GM23248 (cell line): ENCODE measurements at regions not wholly inside any gene's neighbourhood (a gene's known extent, or its start where the extent isn't known, plus 50 kb on each side); places are given as distances from the start of the nearest gene placed in this dataset.
A peak's percentile ranks its signal among the peaks of the same experiment; 100 is the strongest.

Experiments
- DNase-seq: peaks from one replicate; pipeline ENCODE4 v3.0.0-alpha.2; 2015
- H2AFZ ChIP-seq: fragments of 200-600 bp; sonication (generic); 2 replicates; pipeline ENCODE4 v1.6.1; 2016; ENCODE audit warnings: antibody characterized with exemption
- H3F3A ChIP-seq: fragments of 200-600 bp; sonication (generic); 2 replicates; pipeline ENCODE4 v1.6.1; 2016; ENCODE audit warnings: mild to moderate bottlenecking, antibody characterized with exemption, mixed run types; ENCODE audit not compliant: insufficient read depth
- H3K27ac ChIP-seq: fragments of 200-600 bp; sonication (generic); 2 replicates; pipeline ENCODE4 v1.5.1; 2016; ENCODE audit warnings: mild to moderate bottlenecking
- H3K27me3 ChIP-seq: fragments of 200-600 bp; sonication (generic); replicated peaks from 2 replicates; pipeline ENCODE4 v1.6.1; 2016; ENCODE audit warnings: mild to moderate bottlenecking; ENCODE audit not compliant: insufficient read depth
- H3K36me3 ChIP-seq: fragments of 200-600 bp; sonication (generic); 2 replicates; pipeline ENCODE4 v1.6.1; 2016; ENCODE audit warnings: low read depth, mild to moderate bottlenecking
- H3K4me1 ChIP-seq: fragments of 200-600 bp; sonication (generic); 2 replicates; pipeline ENCODE4 v1.6.1; 2016; ENCODE audit warnings: mild to moderate bottlenecking; ENCODE audit not compliant: insufficient read depth
- H3K4me2 ChIP-seq: fragments of 200-600 bp; sonication (generic); one replicate; pipeline ENCODE4 v1.6.1; 2016; ENCODE audit warnings: mild to moderate bottlenecking; ENCODE audit not compliant: unreplicated experiment
- H3K4me3 ChIP-seq: fragments of 200-600 bp; sonication (generic); 2 replicates; pipeline ENCODE4 v1.5.1; 2016; ENCODE audit warnings: mild to moderate bottlenecking
- H3K79me2 ChIP-seq: fragments of 200-600 bp; sonication (generic); 2 replicates; pipeline ENCODE4 v1.6.1; 2016; ENCODE audit warnings: mild to moderate bottlenecking; ENCODE audit not compliant: insufficient read depth
- H3K9ac ChIP-seq: fragments of 200-600 bp; sonication (generic); 2 replicates; pipeline ENCODE4 v1.6.1; 2016; ENCODE audit warnings: mild to moderate bottlenecking
- H3K9me2 ChIP-seq: fragments of 200-600 bp; sonication (generic); 2 replicates; pipeline ENCODE4 v1.6.1; 2016; ENCODE audit warnings: mixed run types, mild to moderate bottlenecking, moderate library complexity; ENCODE audit not compliant: insufficient read depth
- H3K9me3 ChIP-seq: fragments of 200-600 bp; sonication (generic); one replicate; pipeline ENCODE4 v1.6.1; 2017; ENCODE audit warnings: low read depth
- H4K20me1 ChIP-seq: fragments of 200-600 bp; sonication (generic); 2 replicates; pipeline ENCODE4 v1.6.0; 2016; ENCODE audit not compliant: insufficient read depth
- EZH2 ChIP-seq: fragments of 200-600 bp; sonication (generic); IDR thresholded peaks from 2 replicates; pipeline ENCODE4 v1.6.1; 2018; ENCODE audit warnings: antibody characterized with exemption, mild to moderate bottlenecking; ENCODE audit not compliant: insufficient read depth, poor library complexity, severe bottlenecking
- EZH2phosphoT487 ChIP-seq: fragments of 200-600 bp; sonication (generic); IDR thresholded peaks from 2 replicates; pipeline ENCODE4 v1.6.1; 2018; ENCODE audit warnings: antibody characterized with exemption, moderate library complexity, mild to moderate bottlenecking, low read depth; ENCODE audit not compliant: insufficient read depth
- WGBS, 2 experiments: methylation state at CpG; one replicate each; pipeline ENCODE4 v1.1.6; 2015 to 2017; ENCODE audit warnings: low lambda C conversion rate in 2 of 2, low coverage in 1 of 2; ENCODE audit errors: missing lambda C conversion rate in 2 of 2; 5-methylcytosine and 5-hydroxymethylcytosine counted together
- in situ Hi-C: fragments of 300-500 bp; cut with MboI; formaldehyde crosslinking; loops from 2 replicates; pipeline ENCODE4 v1.15.0; 2020

GRCh38 chr6:132204591-132204990 is 196.7 kb downstream of the MOXD1 start:
- in situ Hi-C loops, result loop anchor here (25.0 kb wide), 1 partner anchor 242 kb away; the partner anchor contains the start of gene CCN2
- Histone ChIP-seq H4K20me1 (no peaks in the 10 kb centered on the region), H3K9me2 (no peaks in the 10 kb centered on the region), H3K9ac (no peak overlapping the region), H3K27ac (no peak overlapping the region), H3K4me2 (no peak overlapping the region), H3K9me3 (no peaks in the 10 kb centered on the region), H3K79me2 (no peaks in the 10 kb centered on the region), H3K36me3 (no peaks in the 10 kb centered on the region), H3K4me1 (peaks cover 18% of the 10 kb centered on the region), H3K4me3 (no peak overlapping the region), H2AFZ (no peak overlapping the region), H3F3A (peaks cover 22% of the 10 kb centered on the region), H3K27me3 (no peaks in the 10 kb centered on the region)
- 77% methylated on average over 4 of the region's 4 CpGs for WGBS, 2 experiments
- TF ChIP-seq EZH2 (no peak), EZH2phosphoT487 (no peak)
- no peak for DNase-seq

- Histone ChIP-seq H3K27ac (no peak overlapping the region), H3K79me2 (no peaks in the 10 kb centered on the region), H4K20me1 (no peaks in the 10 kb centered on the region), H3K9ac (no peak overlapping the region), H2AFZ (0 out of 2 replicates have a peak overlapping the region, but pooled peaks have one; percentile 14), H3K36me3 (no peaks in the 10 kb centered on the region), H3K27me3 (no peaks in the 10 kb centered on the region), H3K9me3 (no peaks in the 10 kb centered on the region), H3F3A (peaks cover 32% of the 10 kb centered on the region), H3K4me3 (no peak overlapping the region), H3K4me1 (peaks cover 38% of the 10 kb centered on the region), H3K9me2 (no peaks in the 10 kb centered on the region), H3K4me2 (peak overlapping the region; percentile 44)
- WGBS, 2 experiments, result 27 to 28% methylated on average over 4 of the region's 4 CpGs
- in situ Hi-C loops, result loop anchor here (25.0 kb wide), 1 partner anchor 240 kb away; the partner anchor contains the start of gene CCN2
- TF ChIP-seq EZH2, result no peak
- no peak for TF ChIP-seq EZH2phosphoT487
- peak; percentile 88 for DNase-seq
Measured at GRCh38 chr6:132202574-132202973, 198.7 kb downstream of the MOXD1 start.

DNA sequence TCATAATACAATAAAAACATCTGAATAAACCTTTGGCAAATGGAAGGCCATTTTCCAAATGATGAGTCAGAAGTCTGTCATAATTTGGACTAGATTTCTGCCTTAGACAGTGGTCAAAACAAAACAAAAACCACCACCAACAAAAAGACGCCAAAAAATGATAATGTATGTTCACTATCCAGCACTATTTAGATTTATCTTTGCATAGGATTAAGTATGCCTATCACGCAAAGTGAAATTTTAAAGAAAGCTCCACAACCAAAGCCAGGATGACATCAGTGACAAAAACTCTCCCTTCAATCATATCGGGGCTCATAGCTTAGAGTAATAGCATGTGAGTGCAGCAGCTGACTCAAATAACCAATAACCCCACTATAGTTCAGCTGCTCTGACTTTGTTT is 201.9 kb downstream of the MOXD1 start:
- 1 to 5% methylated on average over 3 of the region's 3 CpGs for WGBS, 2 experiments
- in situ Hi-C loops, result no loop called here

GRCh38 chr6:132198896-132199295 is 202.4 kb downstream of the MOXD1 start:
- H3K27ac ChIP-seq, result peak overlapping the region; percentile 68
- H3K9ac ChIP-seq, result no peak overlapping the region
- H3K79me2 ChIP-seq, result no peaks in the 10 kb centered on the region
- peak overlapping the region; percentile 87 for H3K4me2 ChIP-seq
- H3K36me3 ChIP-seq, result no peaks in the 10 kb centered on the region
- WGBS, 2 experiments, result 46 to 54% methylated on average over 2 of the region's 2 CpGs
- no peaks in the 10 kb centered on the region for H3K9me3 ChIP-seq
- H3F3A ChIP-seq, result peaks cover 32% of the 10 kb centered on the region
- H3K4me1 ChIP-seq, result peaks cover 39% of the 10 kb centered on the region
- in situ Hi-C loops, result no loop called here
- no peak overlapping the region for H2AFZ ChIP-seq
- H4K20me1 ChIP-seq, result no peaks in the 10 kb centered on the region
- peak; percentile 67 for DNase-seq
- H3K27me3 ChIP-seq, result no peaks in the 10 kb centered on the region
- no peaks in the 10 kb centered on the region for H3K9me2 ChIP-seq
- no peak for TF ChIP-seq EZH2phosphoT487
- no peak for TF ChIP-seq EZH2
- peak overlapping the region; percentile 63 for H3K4me3 ChIP-seq

More for the DNA sequence above, 201.9 kb downstream of the MOXD1 start:
- DNase-seq, result peak; percentile 76
- Histone ChIP-seq H2AFZ (0 out of 2 replicates have a peak overlapping the region, but pooled peaks have one; percentile 30), H3K9me3 (no peaks in the 10 kb centered on the region), H3K36me3 (no peaks in the 10 kb centered on the region), H3K27me3 (no peaks in the 10 kb centered on the region), H3K79me2 (no peaks in the 10 kb centered on the region), H3K27ac (peak overlapping the region; percentile 68), H3K9me2 (no peaks in the 10 kb centered on the region), H3F3A (peaks cover 32% of the 10 kb centered on the region), H3K4me3 (peak overlapping the region; percentile 63), H3K9ac (peak overlapping the region; percentile 16; the same call in 1 of the 2 replicates), H4K20me1 (no peaks in the 10 kb centered on the region), H3K4me1 (peaks cover 39% of the 10 kb centered on the region), H3K4me2 (peak overlapping the region; percentile 87)
- no peak for TF ChIP-seq EZH2
- no peak for TF ChIP-seq EZH2phosphoT487
